ENCODE measurements at regions not wholly inside any gene's neighbourhood (a gene's known extent, or its start where the extent isn't known, plus 50 kb on each side); places are given as distances from the start of the nearest gene placed in this dataset.
A peak's percentile ranks its signal among the peaks of the same experiment; 100 is the strongest.

DNA sequence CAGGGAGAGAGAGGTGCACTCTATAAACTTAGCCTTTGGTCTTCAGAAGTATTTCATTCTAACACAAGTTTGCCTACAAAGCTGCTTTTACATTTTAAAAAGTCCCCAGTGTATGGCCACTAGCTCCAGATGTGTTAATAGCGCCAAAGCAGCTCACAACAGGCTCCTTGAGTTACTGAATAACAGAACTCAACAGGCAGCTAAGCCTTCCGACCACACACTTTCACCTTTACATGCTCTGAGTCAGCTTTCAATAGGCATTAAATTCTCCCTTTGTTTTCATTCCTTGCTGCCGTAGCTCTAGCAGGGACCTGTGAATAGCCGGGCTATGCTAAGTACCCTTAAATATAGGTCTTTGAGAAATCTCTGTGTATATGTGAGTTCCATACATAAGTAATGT lies 262.8 kb upstream of the PARD3B start:
- DNase-seq (ENCODE audit: extremely low spot score, insufficient read length, low read depth): no peak
- no peak for FAIRE-seq

DNA sequence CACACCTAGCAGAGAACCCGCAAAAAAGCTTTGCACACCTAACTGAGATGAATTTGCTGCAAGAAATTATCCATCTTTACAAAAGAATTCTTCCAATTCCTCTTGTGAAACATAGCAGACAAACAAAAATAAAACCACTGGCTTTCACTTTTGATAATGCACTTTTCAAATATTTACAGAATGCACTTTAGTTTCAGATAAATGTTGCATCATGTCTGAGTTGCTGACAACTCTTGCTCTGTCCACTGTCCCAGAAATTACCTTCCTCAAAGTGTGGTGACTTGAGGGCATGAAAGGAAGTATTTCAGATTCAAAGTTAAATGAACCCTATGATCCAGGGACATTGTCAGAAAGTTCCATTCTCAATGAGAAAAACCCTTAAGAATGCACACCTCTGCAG lies 256.2 kb upstream of the PARD3B start:
- FAIRE-seq: no peak
- no peak for DNase-seq (ENCODE audit: extremely low spot score, insufficient read length, low read depth)

DNA sequence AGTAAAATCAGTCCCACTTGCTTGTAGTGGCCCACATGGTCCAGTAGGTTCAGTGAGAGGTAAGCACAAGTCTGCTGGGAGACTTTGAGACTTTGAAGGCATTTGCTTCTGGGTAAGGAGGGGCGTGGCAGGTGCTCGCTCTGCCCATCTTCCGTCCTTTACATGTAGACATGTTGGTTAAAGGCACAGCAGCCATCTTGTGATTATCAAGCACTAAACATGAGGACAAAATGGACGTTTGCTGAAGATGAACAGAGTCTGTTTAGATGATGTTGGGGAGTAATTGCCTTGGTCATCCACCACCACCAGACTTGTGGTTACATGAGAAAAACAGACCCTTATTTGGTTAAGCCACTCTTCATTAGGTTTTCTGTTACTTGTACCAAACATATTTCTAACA lies 252.8 kb upstream of the PARD3B start:
- DNase-seq (ENCODE audit: extremely low spot score, insufficient read length, low read depth) (no peak), FAIRE-seq (no peak)

DNA sequence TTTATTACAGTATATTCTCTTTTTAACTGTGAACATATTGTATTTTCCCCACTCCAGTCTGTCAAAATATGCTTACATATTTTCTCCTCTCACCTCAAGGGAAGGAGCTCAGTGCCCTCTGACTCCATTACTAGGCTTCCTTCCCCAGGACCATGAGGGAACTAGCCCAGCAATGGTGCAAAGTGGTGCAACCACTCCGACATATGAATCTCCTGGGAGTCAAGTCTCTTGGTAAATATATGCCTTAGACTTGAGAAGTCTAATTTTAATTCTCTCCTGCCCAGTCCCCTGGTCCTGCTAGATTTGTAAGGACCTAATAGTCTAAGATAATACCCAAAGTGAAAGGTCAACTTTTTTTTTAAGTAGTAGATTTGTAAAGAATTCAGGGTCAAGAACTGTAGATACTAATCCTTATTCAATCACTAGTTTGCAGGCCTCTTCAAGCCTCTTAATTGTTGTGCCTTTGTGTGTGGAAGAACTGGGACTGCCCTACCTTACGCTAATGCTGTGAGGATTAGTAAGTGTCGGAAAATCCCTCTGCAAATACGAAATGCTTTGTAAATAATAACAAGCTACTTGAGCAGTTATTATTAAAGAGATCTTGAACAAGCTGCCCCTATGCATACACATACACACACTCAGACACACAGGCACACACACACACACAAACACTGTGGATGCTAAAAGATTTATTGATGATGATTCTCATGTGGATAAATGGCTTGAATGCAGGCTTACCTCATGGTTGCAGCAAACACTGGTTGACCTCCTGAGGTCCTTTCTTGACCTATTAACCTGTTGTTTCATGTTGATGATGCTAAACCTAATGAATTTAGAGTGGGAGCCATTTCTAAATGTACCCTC lies 251.2 kb upstream of the PARD3B start:
- FAIRE-seq (no peak), DNase-seq (ENCODE audit: extremely low spot score, insufficient read length, low read depth) (no peak)

DNA sequence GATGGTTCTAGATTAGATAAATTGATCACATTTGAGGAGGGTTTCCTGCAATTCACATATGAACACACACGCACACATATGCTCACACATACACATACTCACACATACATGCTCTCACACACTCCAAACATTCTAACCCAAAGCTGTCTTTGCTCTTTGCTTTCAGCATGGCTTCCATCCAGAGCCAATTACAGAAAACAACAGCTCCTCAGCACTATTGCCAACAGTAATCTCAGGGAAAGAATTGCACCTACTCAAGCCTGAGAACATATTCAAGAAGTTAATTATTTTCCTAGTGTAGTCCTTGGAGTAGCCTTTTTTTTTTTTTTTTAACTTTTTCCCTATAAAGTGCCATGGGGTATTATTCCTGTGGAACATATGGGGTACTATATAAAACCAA lies 246.9 kb upstream of the PARD3B start:
- FAIRE-seq (no peak), DNase-seq (ENCODE audit: extremely low spot score, insufficient read length, low read depth) (no peak)

DNA sequence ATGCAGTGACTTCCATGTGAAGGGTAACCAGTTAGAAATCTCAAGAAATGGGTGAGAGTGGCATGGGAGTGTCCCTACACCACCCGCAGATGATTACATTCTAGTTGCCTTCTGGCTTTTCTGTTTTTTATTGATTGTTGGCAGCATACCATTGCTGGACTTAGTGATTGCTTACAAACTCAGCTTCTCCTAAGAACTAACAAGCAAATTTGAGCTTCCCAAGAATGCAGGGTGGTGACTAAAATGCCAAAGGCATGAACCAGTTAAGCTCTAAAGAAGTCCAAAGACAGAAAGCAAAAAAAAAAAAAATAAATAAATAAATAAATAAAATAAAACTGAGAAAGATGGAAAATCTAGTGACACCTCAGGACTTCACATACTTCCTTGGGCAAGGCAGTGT lies 245.5 kb upstream of the PARD3B start:
- FAIRE-seq (no peak), DNase-seq (ENCODE audit: extremely low spot score, insufficient read length, low read depth) (no peak)

DNA sequence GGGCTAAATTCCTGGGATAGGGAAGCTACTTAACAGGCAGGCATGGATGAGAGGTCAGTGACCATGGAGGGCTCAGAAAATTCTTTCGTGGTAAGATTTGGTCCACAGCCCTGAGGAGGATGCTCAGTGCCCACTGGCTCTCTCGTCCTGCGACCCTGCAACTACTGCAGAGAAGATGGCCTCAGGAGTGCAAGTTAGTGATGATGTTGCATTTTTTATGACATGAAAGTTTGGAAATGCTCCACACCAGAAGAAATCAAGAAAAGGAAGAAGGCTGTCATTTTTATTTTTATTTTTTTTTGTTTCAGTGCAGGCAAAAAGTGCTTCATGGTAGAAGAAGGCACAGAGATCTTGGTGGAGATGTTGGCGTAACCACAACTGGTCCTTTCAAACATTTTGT lies 238.6 kb upstream of the PARD3B start:
- DNase-seq (ENCODE audit: extremely low spot score, insufficient read length, low read depth) (no peak), FAIRE-seq (no peak)

DNA sequence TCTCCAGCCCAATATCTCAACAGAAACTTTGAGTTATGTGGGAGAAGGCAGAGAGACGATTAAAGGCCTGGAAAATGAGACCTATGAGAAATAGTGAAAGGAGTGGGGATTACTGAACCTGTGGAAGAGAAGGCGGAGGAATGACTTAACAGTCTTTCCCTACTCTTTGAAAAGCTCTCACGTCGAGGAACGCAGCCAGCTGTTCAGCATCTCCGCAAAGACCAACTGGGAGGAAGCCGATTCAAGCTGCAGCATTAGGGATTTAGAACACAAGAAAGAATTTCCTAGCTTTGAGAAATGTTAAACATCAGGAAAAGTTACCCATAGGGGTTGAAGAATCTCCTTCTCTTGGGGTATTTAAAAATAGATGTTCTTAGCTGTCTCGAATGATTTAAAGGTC lies 233.2 kb upstream of the PARD3B start:
- DNase-seq (ENCODE audit: extremely low spot score, insufficient read length, low read depth): no peak
- FAIRE-seq: no peak

DNA sequence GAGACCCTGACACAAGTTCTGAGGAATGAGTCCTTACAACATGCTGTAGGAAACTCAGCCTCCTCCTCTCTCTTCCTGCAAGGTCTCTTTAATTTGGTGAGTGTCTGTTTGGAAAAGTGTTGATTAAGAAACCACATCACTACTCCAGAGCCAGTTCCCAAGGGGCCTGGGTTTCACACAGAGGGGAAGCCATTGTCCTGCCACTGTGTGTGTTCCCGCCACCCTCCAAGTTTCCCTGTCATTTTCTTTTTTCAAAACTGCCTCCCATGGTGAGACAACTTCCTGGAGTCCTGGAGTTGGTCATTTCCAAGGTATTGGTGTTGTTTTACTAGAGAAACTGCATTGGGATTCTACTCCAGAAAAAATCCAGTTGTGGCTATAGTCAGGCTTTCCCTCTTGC lies 232.0 kb upstream of the PARD3B start:
- DNase-seq (ENCODE audit: extremely low spot score, insufficient read length, low read depth) (no peak), FAIRE-seq (no peak)

DNA sequence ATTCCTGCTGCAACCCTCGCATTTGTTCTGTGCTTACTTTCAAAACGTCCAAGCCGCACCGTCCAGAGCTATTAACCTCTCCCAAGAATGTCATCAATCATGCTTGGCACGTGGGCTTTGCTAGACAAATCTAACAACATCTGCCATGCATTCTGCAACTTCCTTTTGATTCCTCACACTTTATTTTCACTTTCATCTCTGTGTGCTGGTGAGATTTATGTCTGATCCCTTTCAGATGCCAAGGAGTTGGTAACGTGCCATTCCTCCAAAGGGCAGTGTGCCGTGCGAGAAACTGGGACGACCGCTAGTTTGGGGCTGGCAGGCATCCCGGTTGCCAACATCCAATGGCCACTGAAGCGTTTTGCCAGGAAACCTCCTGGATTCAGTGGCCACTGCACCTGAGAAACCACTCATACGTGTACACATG lies 230.0 kb upstream of the PARD3B start:
- no peak for DNase-seq (ENCODE audit: extremely low spot score, insufficient read length, low read depth)
- no peak for FAIRE-seq

DNA sequence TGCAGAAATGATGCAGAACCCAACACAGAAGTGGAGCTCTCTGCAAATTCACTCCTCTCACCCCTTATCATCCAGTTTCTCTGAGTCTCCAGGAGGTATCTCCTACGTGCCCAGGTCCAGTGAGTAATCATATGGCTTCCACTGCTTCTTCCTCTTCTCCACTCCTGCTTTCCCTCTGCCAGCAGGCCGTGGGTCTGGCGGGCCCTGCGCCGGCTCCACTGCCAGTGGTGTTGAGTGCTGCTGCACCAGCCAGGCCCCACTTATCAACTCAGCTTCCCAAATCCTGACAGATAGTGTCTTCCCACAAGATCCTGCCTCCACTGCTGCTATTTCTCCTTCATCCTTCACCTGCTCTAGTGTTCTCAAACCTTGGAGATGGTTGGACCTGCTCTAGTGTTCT lies 227.6 kb upstream of the PARD3B start:
- no peak for FAIRE-seq

DNA sequence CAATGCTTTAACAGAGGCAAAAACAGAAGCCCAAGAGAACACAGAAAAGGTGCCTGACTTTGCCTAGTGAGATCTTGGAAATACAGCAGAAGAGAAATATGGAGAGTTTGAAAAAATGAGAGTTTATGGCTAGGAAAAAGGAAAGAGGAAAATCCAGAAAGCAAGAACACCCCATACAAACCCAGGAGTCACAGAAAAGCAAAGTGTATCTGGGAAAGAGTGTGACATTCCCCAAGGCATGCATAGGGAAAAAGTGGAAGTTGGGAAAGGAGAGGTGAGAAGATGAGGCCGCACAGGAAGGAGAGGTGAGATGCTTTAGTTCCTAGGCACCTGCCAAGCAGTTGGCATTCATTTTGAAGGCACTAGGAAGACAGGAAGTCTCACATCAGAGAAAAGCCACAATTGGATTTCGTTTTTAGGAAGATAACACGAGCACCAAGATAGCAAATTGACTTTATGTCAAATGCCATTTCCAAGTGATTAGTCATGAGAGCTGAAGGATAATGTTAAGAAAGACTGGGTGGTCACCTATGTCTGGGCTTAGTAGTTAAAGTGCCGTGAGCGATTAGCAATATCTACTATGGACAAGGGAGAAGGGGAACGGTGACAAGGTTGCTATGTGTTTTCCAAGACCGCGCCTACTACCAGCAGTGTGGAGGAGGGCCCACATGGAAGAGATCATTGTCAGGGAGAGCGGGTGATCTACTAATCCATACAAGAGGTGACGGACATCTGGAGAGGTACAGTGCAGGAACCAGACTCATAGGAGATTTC lies 224.1 kb upstream of the PARD3B start:
- DNase-seq (ENCODE audit: extremely low spot score, insufficient read length, low read depth) (no peak), FAIRE-seq (no peak)

More for the DNA sequence above, 227.6 kb upstream of the PARD3B start:
- no peak for DNase-seq (ENCODE audit: extremely low spot score, insufficient read length, low read depth)

DNA sequence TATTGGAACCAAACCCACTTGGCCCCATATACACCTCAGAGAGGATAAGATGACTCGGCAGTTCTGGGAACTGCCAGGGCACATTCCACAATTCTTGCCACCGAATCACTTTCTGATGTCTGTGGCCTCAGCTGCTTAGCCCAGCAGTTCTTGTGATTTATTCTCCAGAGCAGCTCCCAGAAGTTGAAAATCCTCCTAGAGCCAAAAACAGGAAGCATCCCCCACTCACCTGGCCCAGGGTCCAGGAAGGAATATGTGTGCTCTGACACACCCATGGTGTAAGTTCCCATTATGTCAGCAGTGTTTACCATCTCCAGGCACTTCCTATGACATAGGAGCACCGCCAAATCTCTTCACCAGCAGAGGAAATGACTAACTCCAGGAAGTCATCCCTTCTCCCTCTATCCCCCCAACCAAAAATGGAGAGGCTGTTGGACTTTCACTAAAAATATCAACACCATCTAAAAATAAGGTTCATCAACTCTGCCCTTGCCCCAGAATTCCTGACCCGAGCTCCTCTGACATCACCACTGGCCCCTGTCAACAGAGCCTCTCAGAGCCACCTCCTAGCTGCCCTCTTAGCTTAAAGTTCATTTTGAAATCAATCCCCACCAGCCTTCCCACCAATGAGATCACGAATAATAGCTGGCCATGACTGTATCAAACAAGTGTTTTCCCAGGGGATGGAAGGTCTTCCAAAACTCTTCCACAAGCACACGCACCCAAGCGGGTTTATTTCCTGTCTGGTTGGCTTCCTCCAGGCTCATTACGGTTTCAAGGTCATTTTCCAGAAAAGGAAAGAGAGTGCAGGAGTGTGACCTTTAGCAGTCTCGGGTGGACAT lies 223.1 kb upstream of the PARD3B start:
- no peak for DNase-seq (ENCODE audit: extremely low spot score, insufficient read length, low read depth)

DNA sequence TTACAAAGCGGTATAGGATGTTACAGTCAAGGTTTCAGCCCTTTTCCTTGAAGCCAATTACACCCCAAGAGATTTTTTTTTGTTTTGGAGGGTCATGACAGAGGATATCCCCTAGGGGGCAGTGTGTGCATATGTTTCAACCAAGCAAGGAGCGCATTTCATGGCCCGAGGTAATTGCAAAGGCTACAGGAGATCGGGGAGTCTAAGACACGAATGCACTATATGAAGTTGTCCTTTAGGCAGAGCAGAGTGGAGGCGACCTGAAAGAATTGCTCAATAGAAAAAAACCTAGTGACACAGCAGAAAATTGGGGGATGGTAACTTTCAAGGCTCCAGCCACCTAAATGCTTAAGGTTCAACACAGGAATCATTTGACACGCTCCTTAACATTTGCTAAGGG lies 219.8 kb upstream of the PARD3B start:
- peak; percentile 12 for DNase-seq (ENCODE audit: extremely low spot score, insufficient read length, low read depth)
- FAIRE-seq: peak; percentile 68

More for the DNA sequence above, 223.1 kb upstream of the PARD3B start:
- no peak for FAIRE-seq

DNA sequence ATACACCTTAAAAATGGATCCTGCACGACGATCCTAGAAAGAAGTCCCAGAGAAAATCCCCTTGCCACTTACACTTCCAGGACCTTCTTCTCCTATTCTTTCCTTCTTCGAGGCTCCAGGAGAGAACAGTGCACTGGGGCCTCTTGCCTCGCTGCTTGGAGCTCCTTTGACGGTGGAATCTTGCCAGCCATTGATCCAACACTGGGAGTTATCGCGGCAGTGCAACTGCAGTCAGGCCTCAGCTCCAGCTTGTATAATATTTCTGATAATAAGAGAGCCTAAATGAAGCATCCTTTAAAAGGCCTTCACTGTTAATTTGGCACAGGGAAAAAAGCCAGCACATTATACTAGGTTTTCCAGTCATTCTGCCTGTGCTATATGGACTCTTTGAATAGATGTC lies 216.9 kb upstream of the PARD3B start:
- FAIRE-seq (no peak), DNase-seq (ENCODE audit: extremely low spot score, insufficient read length, low read depth) (no peak)

DNA sequence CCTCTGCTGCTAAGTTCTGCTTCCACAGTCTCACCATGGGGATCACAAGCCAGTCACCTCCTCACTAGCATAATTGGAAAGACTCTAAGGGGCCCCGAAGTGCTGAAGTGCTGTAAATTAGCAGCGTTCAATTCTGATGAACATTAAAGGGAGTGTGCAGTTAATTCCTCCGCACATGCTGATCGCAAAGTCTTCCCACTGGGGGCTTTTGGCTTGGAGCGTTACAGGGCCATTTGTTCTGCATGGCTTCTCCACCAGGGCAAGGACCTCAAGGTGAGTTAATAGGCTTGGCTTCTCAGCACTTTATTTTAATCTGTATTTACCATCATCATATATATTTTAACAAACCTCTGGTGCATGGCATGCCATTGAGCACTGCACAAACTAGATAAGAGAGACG lies 216.3 kb upstream of the PARD3B start:
- no peak for FAIRE-seq
- DNase-seq (ENCODE audit: extremely low spot score, insufficient read length, low read depth): no peak

DNA sequence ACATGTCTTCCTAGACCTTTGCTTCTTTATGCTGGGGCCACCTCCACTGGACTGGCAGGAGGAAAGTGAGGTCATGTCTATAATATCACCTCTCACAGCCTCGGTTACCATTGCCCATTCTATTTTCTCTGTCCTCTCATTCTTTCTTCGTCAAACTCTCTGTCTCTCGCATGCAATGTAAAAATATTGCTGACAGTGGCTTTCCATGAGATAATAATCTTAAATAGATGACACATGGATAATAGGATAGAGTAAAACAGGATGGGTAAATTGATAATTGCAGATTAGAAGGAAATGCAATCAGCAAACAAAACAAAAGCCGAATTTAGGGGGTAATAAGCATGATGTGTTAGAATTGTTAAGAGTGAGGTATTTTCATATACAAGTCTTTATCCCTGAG lies 215.7 kb upstream of the PARD3B start:
- DNase-seq (ENCODE audit: extremely low spot score, insufficient read length, low read depth): no peak
- FAIRE-seq: no peak

DNA sequence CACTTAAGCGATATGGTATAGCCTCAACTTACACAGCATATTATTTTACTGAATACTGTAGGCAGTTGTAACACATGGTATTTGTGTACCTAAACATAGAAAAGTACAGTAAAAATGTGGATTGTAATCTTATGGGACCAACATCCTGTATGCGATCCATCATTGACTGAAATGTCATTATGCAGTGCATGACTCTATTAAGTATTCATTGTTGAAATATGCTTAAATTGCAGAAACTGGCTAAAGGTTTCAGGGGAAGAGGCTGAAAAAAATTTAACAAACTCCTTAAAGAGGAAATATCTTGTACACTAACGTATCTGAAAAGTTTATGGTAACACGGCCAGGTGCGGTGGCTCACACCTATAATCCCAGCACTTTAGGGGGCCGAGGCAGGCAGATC lies 214.1 kb upstream of the PARD3B start:
- no peak for DNase-seq (ENCODE audit: extremely low spot score, insufficient read length, low read depth)
- FAIRE-seq: no peak

DNA sequence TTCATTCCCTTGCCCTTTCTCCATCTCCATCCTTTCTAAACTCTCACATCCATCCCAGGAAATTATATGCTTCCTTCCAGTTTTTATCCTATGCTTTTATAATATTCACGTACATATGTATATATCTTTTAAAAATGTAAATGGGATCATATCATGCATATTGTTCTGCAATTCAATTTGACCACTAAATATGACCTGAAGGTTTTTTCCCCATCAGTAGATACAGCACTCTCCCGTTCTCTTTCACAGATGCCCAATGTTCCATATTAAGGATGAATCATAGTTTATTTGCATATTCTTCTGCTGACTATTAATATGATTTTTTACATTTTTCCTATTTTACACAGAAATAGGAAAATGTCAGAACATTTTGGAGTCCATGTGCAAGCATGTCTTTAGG lies 213.3 kb upstream of the PARD3B start:
- no peak for DNase-seq (ENCODE audit: extremely low spot score, insufficient read length, low read depth)
- no peak for FAIRE-seq

DNA sequence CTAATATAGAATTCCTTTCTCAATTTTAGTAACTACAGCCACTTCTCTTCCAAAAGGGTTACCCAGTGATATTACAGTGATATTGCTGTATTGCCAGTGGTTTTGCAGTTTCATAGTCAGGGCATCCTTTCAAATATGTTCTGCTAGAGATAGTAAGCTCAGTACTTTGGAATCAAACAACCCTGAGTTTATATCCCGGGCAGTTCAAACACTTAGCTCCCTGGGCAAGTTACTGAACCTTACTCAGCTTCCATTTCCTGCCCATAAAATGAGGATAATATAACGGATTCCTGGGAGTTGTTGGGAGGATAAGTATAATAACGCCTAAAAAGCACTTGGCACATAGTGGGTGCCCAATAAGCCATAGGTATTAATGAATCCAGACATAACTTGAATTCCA lies 212.6 kb upstream of the PARD3B start:
- no peak for DNase-seq (ENCODE audit: extremely low spot score, insufficient read length, low read depth)
- FAIRE-seq: no peak

DNA sequence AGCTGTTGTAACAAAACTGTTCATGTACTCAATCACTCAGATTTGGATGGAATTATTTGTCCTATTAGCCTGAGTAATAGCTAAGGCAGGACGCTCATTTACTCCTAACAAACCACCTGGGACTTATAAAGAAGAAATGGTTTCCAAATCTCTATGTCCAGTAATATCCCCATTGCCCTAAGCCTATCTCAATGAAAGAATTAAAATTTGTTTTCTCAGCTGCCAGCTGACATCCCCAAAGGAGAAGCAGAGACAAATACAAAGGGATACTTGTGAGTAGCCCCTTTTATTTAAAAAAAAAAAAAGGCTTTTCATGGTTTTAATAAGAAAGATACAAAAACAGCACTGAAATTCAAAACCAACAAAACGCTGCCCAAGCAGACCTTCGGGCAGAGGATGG lies 211.4 kb upstream of the PARD3B start:
- no peak for FAIRE-seq

More for the DNA sequence above, 211.4 kb upstream of the PARD3B start:
- DNase-seq (ENCODE audit: extremely low spot score, insufficient read length, low read depth): no peak
